LNCAP (cell line): ENCODE measurements at regions not wholly inside any gene's neighbourhood (a gene's known extent, or its start where the extent isn't known, plus 50 kb on each side); places are given as distances from the start of the nearest gene placed in this dataset.

Source experiments
- TF ChIP-seq, protein P1 (sequence below): fragments of 450-650 bp; IDR thresholded peaks from 2 replicates; pipeline ENCODE4 v1.5.1; 2017; ENCODE audit warnings: mild to moderate bottlenecking

DNA sequence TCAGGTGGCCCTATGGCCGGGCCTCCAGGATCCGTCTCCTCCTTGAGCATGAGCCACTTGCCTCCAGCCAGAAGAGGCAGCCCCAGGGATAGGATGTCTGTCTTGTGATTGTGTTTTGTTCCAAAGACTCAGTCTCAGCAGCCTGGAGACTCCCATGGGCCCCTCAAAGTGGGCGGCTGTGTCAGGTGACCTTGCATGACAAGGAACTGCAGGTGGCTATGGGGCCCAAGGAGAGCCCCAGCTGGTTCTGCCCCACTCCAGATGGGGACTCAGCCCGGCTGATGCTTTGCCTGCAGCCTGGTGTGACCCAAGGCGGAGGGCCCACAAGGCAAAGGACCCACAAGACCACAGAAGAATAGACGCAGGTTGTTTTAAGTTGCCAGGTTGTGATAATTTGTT, 284.3 kb upstream of the IRX4 start:
- TF ChIP-seq, protein P1, sequence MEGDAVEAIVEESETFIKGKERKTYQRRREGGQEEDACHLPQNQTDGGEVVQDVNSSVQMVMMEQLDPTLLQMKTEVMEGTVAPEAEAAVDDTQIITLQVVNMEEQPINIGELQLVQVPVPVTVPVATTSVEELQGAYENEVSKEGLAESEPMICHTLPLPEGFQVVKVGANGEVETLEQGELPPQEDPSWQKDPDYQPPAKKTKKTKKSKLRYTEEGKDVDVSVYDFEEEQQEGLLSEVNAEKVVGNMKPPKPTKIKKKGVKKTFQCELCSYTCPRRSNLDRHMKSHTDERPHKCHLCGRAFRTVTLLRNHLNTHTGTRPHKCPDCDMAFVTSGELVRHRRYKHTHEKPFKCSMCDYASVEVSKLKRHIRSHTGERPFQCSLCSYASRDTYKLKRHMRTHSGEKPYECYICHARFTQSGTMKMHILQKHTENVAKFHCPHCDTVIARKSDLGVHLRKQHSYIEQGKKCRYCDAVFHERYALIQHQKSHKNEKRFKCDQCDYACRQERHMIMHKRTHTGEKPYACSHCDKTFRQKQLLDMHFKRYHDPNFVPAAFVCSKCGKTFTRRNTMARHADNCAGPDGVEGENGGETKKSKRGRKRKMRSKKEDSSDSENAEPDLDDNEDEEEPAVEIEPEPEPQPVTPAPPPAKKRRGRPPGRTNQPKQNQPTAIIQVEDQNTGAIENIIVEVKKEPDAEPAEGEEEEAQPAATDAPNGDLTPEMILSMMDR, result no peak

DNA sequence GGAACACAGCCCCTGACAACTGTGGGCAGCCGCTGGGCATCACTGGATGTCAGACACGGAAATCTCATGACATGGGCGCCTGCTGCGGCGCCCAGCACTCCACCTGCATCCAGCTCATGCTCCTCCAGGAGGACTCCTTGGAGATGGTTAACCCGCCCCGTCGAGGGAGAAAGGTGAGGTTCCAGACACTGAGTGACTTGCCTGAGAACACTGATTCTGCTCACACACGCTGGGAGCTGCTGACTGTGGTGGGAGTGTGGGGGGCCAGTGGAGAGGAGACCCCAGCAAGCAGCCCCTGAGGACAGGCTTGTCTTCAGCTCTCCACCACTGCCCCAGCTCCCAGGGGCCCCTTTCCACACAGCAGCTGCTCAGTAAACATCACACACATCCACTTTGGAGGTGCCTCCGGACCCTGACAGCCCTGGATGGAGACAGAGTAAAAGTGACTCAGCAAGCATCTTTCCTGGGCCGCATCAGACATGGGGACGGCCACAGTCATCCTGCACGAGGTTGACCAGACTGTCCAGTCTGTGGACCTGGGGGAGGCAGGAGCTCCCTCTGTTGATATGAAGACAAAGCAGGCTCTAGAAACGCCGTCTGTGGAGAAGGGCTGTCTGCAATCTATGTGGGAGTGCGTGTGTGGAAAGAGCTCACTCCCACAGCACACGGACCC, 283.7 kb upstream of the IRX4 start:
- TF ChIP-seq, protein P1, result no peak

DNA sequence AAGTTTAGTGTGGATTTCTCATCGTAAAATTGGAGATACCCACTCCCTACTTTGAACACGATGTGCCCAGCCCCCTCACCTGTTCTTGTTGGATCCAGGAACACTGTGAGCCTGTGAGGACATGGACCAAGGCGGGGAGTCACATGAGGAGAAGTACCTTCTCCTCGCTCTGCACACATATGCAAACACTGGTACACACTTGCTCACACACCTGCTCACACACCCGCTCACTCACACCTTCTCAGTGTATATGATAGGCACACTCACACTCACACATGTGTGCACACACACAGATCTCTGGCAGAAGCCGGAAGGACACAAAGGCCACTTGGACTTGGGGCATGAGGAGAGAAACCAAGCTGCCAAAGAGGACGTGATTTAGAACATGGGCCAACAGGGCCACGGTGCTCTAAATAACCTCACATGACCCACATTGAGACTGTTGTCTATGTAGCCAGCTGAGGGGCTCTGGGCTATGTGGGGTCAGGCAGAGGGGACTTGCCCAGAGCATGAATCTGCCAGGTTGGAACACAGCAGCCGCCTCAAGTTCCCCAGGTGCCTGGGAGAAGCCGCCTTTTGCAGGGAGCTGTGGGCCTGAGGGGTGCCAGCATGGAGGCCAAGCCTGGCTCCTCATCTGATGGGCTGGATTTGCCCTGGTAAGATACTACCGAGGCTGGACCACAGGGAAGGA, 283.0 kb upstream of the IRX4 start:
- TF ChIP-seq, protein P1, result no peak

DNA sequence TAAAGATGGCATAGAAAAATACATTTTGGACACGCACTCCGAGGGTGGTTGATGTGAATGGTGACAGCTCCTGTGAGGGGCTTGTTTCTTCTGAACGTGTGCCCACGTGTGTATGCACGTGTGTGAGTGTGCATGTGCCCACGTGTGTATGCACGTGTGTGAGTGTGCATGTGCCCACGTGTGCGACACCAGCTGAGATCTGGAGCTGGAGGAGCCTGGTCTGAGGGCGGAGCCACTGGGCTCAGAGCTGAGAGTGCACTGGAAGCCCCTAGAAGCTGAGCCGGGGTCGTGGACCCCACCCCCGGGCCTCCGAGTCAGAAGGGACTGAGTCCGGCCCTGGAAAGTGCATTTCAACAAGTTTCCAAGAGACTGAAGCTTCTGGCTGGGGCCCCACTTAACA, 282.5 kb upstream of the IRX4 start:
- TF ChIP-seq, protein P1, result no peak

DNA sequence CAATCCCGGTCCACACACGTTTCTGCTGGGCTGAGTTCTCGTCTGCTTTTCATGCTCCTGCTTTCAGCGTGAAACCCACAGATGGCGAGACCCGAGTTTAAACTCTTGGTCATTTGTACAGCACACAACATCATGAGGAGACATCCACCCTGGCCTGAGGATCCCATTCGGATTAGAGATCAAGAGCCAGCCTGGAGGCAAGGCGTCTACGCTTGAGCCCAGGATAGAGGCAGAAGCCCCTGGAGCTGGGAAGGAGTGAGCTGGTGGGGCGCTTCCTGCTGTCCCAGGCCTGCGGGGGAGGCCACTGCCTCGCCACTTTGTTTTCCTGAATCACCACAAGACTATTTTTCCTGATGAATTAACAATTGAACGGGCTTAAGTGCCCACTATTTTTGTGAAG, 281.9 kb upstream of the IRX4 start:
- TF ChIP-seq, protein P1, result no peak

DNA sequence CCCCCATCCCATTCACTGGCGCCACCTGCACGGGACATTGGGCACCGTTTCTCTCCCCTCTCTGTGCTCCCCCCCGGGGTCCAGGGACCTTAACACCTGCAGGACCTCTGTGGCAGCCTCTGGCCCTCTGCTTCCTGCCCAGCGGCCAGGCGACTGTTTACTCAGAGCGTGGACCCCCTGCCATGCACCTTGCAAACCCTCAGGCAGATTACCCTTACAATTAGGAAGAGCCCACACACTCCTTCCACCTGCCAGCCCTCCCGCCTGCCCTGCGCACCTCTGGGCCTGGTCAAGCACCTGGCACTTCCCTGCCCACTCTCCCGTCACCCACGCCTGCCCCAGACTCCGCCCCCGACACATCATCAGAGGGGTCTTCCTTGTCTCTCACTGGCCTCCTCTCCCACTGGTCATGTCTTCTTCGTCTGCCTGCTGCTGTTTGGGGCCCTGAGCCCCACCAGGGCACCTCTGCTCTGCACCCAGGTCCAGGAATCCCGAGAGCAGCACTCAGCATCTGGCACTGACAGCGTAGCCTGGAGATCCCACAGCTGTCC, 281.3 kb upstream of the IRX4 start:
- TF ChIP-seq, protein P1, result no peak

DNA sequence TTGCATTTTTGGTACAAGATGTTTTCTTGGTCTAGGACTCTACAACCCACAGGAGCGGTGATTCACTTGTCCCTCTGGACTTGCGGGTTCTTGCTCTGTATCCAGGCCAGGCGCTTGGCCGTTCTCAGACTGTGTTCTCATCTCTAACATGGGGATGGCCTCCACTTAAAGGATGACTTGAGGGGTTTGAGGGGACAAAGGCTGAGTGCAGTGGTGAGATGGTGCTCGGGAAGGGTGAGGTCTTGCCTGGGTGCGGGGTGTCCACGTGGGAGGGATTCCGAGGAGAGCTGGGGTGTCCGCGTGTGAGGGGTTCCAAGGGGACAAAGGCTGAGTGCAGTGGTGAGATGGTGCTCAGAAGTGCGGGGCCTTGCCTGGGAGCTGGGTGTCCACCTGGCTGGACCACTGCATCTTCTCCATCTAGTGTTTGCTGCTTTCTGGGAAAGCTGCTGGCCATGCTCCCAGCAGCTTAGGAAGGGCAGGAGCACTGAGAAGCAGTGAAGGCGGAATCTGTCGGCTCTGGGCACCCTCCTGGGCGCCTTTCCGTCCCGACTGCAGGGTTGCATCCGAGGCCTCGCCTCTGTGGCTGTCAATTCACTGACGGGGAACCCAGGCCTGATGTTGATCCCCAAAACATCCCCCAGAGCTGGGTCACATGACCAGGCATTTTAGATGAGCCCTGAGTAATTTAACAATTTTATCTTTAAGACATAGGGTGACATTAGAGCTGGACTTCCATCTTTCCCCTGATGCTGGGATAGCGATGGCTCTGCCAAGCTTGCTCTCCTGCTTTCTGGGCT, 280.5 kb upstream of the IRX4 start:
- TF ChIP-seq, protein P1, result no peak
